H9 (cell line): ENCODE measurements at regions not wholly inside any gene's neighbourhood (a gene's known extent, or its start where the extent isn't known, plus 50 kb on each side); places are given as distances from the start of the nearest gene placed in this dataset.

Experiments
- DNase-seq: peaks from one replicate; pipeline ENCODE4 v3.0.0-alpha.2; 2017
- H2AFZ ChIP-seq: one replicate; pipeline ENCODE4 v1.6.1; 2013; ENCODE audit warnings: mild to moderate bottlenecking, low read length, control low read depth, moderate library complexity
- H2AK5ac ChIP-seq: 2 replicates; pipeline ENCODE4 v1.6.1; 2013; ENCODE audit warnings: low read length, control low read depth, mixed read lengths; ENCODE audit not compliant: insufficient read length
- H2BK120ac ChIP-seq: one replicate; pipeline ENCODE4 v1.6.1; 2013; ENCODE audit warnings: low read depth, mild to moderate bottlenecking, low read length, control low read depth, inconsistent platforms; ENCODE audit not compliant: poor library complexity, severe bottlenecking
- H2BK12ac ChIP-seq: 2 replicates; pipeline ENCODE4 v1.6.1; 2013; ENCODE audit warnings: low read length, control low read depth, mixed read lengths, low read depth; ENCODE audit not compliant: insufficient read length
- H2BK15ac ChIP-seq: 2 replicates; pipeline ENCODE4 v1.6.1; 2013; ENCODE audit warnings: low read depth, low read length, control low read depth
- H2BK20ac ChIP-seq: one replicate; pipeline ENCODE4 v1.6.1; 2013; ENCODE audit warnings: low read depth, mild to moderate bottlenecking, low read length, control low read depth, inconsistent platforms; ENCODE audit not compliant: poor library complexity, severe bottlenecking
- H2BK5ac ChIP-seq: 2 replicates; pipeline ENCODE4 v1.6.1; 2013; ENCODE audit warnings: low read length, control low read depth, mixed read lengths; ENCODE audit not compliant: insufficient read length
- H3K14ac ChIP-seq: 2 replicates; pipeline ENCODE4 v1.6.1; 2013; ENCODE audit warnings: low read length, control low read depth; ENCODE audit not compliant: insufficient read depth
- H3K18ac ChIP-seq: 2 replicates; pipeline ENCODE4 v1.6.1; 2013; ENCODE audit warnings: low read depth, mild to moderate bottlenecking, mixed read lengths, low read length, control low read depth; ENCODE audit not compliant: insufficient read length
- H3K23ac ChIP-seq: 2 replicates; pipeline ENCODE4 v1.6.1; 2013; ENCODE audit warnings: low read length, control low read depth, mixed read lengths, low read depth; ENCODE audit not compliant: insufficient read length
- H3K23me2 ChIP-seq: 2 replicates; pipeline ENCODE4 v1.6.1; 2013; ENCODE audit warnings: low read depth, mild to moderate bottlenecking, mixed read lengths, low read length, control low read depth; ENCODE audit not compliant: insufficient read length, poor library complexity, severe bottlenecking
- H3K27ac ChIP-seq: 2 replicates; pipeline ENCODE4 v1.5.1; 2013; ENCODE audit warnings: low read length, control low read depth, mixed read lengths, low read depth; ENCODE audit not compliant: insufficient read length
- H3K27me3 ChIP-seq: 2 replicates; pipeline ENCODE4 v1.6.1; 2013; ENCODE audit warnings: low read length, control low read depth, inconsistent platforms; ENCODE audit not compliant: insufficient read depth
- H3K4ac ChIP-seq: 2 replicates; pipeline ENCODE4 v1.6.1; 2013; ENCODE audit warnings: low read depth, mild to moderate bottlenecking, control low read depth, inconsistent platforms, low read length, moderate library complexity
- H3K4me1 ChIP-seq: 2 replicates; pipeline ENCODE4 v1.6.1; 2013; ENCODE audit warnings: low read length, control low read depth, inconsistent platforms; ENCODE audit not compliant: insufficient read depth
- H3K4me2 ChIP-seq: 2 replicates; pipeline ENCODE4 v1.6.1; 2013; ENCODE audit warnings: low read length, control low read depth, mixed read lengths; ENCODE audit not compliant: insufficient read length, insufficient read depth
- H3K56ac ChIP-seq: 2 replicates; pipeline ENCODE4 v1.6.1; 2013; ENCODE audit warnings: low read depth, mild to moderate bottlenecking, mixed read lengths, low read length, control low read depth; ENCODE audit not compliant: insufficient read length
- H3K79me1 ChIP-seq: 2 replicates; pipeline ENCODE4 v1.6.1; 2013; ENCODE audit warnings: low read depth, mild to moderate bottlenecking, moderate library complexity, low read length, control low read depth, inconsistent platforms; ENCODE audit not compliant: insufficient read depth, poor library complexity, severe bottlenecking
- H3K79me2 ChIP-seq: 2 replicates; pipeline ENCODE4 v1.6.1; 2013; ENCODE audit warnings: low read length, control low read depth, inconsistent platforms; ENCODE audit not compliant: insufficient read depth
- H3K9ac ChIP-seq: 2 replicates; pipeline ENCODE4 v1.6.1; 2013; ENCODE audit warnings: low read length, control low read depth, mixed read lengths; ENCODE audit not compliant: insufficient read length; ENCODE audit errors: extremely low read depth
- H3K9me3 ChIP-seq: one replicate; pipeline ENCODE4 v1.6.1; 2013; ENCODE audit warnings: low read depth, low read length, inconsistent platforms; ENCODE audit not compliant: control insufficient read depth
- H3T11ph ChIP-seq: one replicate; pipeline ENCODE4 v1.6.1; 2013; ENCODE audit warnings: mild to moderate bottlenecking, low read length, control low read depth, inconsistent platforms
- H4K20me1 ChIP-seq: one replicate; pipeline ENCODE4 v1.6.1; 2013; ENCODE audit not compliant: control insufficient read depth, insufficient read length, insufficient read depth
- H4K5ac ChIP-seq: 2 replicates; pipeline ENCODE4 v1.6.1; 2013; ENCODE audit warnings: low read depth, mild to moderate bottlenecking, mixed read lengths, low read length, control low read depth; ENCODE audit not compliant: insufficient read length
- H4K8ac ChIP-seq: replicated peaks from 2 replicates; pipeline ENCODE4 v1.6.1; 2013; ENCODE audit warnings: low read length, control low read depth, mixed read lengths, low read depth; ENCODE audit not compliant: insufficient read length
- H4K91ac ChIP-seq: 2 replicates; pipeline ENCODE4 v1.6.1; 2013; ENCODE audit warnings: low read depth, mild to moderate bottlenecking, moderate library complexity, mixed read lengths, low read length, control low read depth; ENCODE audit not compliant: insufficient read length
- H3K27ac Mint-ChIP-seq, 3 experiments: 2 replicates in 2 of 3; 3 replicates in 1 of 3; pipeline ENCODE4 v1.8.0; 2020 to 2021; ENCODE audit warnings: mixed read lengths in 3 of 3, mild to moderate bottlenecking in 1 of 3, moderate library complexity in 1 of 3
- H3K27me3 Mint-ChIP-seq: 2 replicates; pipeline ENCODE4 v1.8.0; 2021; ENCODE audit warnings: low read depth, mild to moderate bottlenecking, moderate library complexity, mixed read lengths
- H3K36me3 Mint-ChIP-seq, 3 experiments: 2 replicates in 2 of 3; 3 replicates in 1 of 3; pipeline ENCODE4 v1.8.0; 2020 to 2021; ENCODE audit warnings: low read depth in 3 of 3, mixed read lengths in 3 of 3; ENCODE audit not compliant: insufficient read depth in 1 of 3
- H3K4me1 Mint-ChIP-seq, 2 experiments: 2 replicates each; pipeline ENCODE4 v1.8.0; 2020; ENCODE audit warnings: mixed read lengths in 2 of 2
- H3K4me3 Mint-ChIP-seq, 2 experiments: 2 replicates in 1 of 2; 3 replicates in 1 of 2; pipeline ENCODE4 v1.8.0; 2020 to 2021; ENCODE audit warnings: mild to moderate bottlenecking in 2 of 2, mixed read lengths in 2 of 2, moderate library complexity in 1 of 2
- H3K9me3 Mint-ChIP-seq, 2 experiments: 2 replicates in 1 of 2; 3 replicates in 1 of 2; pipeline ENCODE4 v1.8.0; 2020; ENCODE audit warnings: mild to moderate bottlenecking in 2 of 2, mixed read lengths in 2 of 2, moderate library complexity in 1 of 2
- WGBS: extraction: QIAGEN DNeasy Blood & Tissue Kit; methylation state at CpG from one replicate; pipeline ENCODE4 v1.1.7; 2013; ENCODE audit warnings: missing lambda C conversion rate, low lambda C conversion rate, mixed read lengths; ENCODE audit not compliant: insufficient read length; ENCODE audit errors: extremely low coverage; 5-methylcytosine and 5-hydroxymethylcytosine counted together
- TF ChIP-seq, protein P1 (sequence below): fragments of 200-600 bp; sonication (generic); conservative IDR thresholded peaks from 3 replicates; pipeline ENCODE4 v1.8.0; 2021; ENCODE audit warnings: antibody characterized with exemption, mild to moderate bottlenecking

GRCh38 chr2:12657560-12657959, 59.2 kb upstream of the TRIB2 start:
- H3K79me2 ChIP-seq, result no peaks in the 10 kb centered on the region
- no peak overlapping the region for H4K8ac ChIP-seq
- H3K23me2 ChIP-seq, result no peaks in the 10 kb centered on the region
- H3K23ac ChIP-seq, result no peak overlapping the region
- H2BK120ac ChIP-seq, result no peak overlapping the region
- no peaks in the 10 kb centered on the region for H3K4me1 Mint-ChIP-seq
- H3T11ph ChIP-seq, result no peak overlapping the region
- H2AK5ac ChIP-seq, result no peak overlapping the region
- TF ChIP-seq, protein P1, sequence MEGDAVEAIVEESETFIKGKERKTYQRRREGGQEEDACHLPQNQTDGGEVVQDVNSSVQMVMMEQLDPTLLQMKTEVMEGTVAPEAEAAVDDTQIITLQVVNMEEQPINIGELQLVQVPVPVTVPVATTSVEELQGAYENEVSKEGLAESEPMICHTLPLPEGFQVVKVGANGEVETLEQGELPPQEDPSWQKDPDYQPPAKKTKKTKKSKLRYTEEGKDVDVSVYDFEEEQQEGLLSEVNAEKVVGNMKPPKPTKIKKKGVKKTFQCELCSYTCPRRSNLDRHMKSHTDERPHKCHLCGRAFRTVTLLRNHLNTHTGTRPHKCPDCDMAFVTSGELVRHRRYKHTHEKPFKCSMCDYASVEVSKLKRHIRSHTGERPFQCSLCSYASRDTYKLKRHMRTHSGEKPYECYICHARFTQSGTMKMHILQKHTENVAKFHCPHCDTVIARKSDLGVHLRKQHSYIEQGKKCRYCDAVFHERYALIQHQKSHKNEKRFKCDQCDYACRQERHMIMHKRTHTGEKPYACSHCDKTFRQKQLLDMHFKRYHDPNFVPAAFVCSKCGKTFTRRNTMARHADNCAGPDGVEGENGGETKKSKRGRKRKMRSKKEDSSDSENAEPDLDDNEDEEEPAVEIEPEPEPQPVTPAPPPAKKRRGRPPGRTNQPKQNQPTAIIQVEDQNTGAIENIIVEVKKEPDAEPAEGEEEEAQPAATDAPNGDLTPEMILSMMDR, result no peak
- H4K5ac ChIP-seq, result no peak overlapping the region
- no peaks in the 10 kb centered on the region for H3K4me1 ChIP-seq
- no peak for DNase-seq
- H2AFZ ChIP-seq, result no peak overlapping the region
- H3K4ac ChIP-seq, result no peak overlapping the region
- H3K36me3 Mint-ChIP-seq, result no peaks in the 10 kb centered on the region
- no CpG with 5 or more reads among the region's 6 CpGs for WGBS
- H3K4me3 Mint-ChIP-seq, result no peak overlapping the region
- no peak overlapping the region for H2BK15ac ChIP-seq
- H3K18ac ChIP-seq, result no peak overlapping the region
- H3K56ac ChIP-seq, result no peak overlapping the region
- no peaks in the 10 kb centered on the region for H3K27me3 Mint-ChIP-seq
- H3K9me3 Mint-ChIP-seq, result peaks cover 0 to 4% of the 10 kb centered on the region in 2 experiments; a peak in 2 of 5 replicates
- H2BK5ac ChIP-seq, result no peak overlapping the region
- no peaks in the 10 kb centered on the region for H3K27me3 ChIP-seq
- H3K27ac Mint-ChIP-seq, result no peak overlapping the region
- H4K20me1 ChIP-seq, result no peaks in the 10 kb centered on the region
- H2BK12ac ChIP-seq, result no peak overlapping the region
- no peaks in the 10 kb centered on the region for H3K79me1 ChIP-seq
- no peak overlapping the region for H3K4me2 ChIP-seq
- H3K9ac ChIP-seq, result no peak overlapping the region
- H3K27ac ChIP-seq, result no peak overlapping the region
- H2BK20ac ChIP-seq, result no peak overlapping the region
- no peaks in the 10 kb centered on the region for H3K9me3 ChIP-seq
- H4K91ac ChIP-seq, result no peak overlapping the region
- H3K14ac ChIP-seq, result no peak overlapping the region
